CD4-positive, alpha-beta T cell (primary cell): ENCODE measurements at regions not wholly inside any gene's neighbourhood (a gene's known extent, or its start where the extent isn't known, plus 50 kb on each side); places are given as distances from the start of the nearest gene placed in this dataset.

ENCODE experiments used
- ATAC-seq: fragments of 200-7000 bp; cut with Tn5 transposase; one replicate; pipeline ENCODE4 v1.10.0; 2022; ENCODE audit warnings: mild to moderate bottlenecking; ENCODE audit not compliant: poor library complexity
- CTCF ChIA-PET: fragments of 350-600 bp; sonication (Branson Sonifier 250); formaldehyde crosslinking; loops from one replicate; lab custom pipeline; 2021; ENCODE audit warnings: antibody characterized with exemption, inconsistent platforms; lab: Charles Lee
- POLR2A ChIA-PET: fragments of 350-600 bp; sonication (Branson Sonifier 250); formaldehyde crosslinking; loops from one replicate; lab custom pipeline; 2021; ENCODE audit warnings: antibody characterized with exemption, inconsistent platforms; lab: Charles Lee
- DNase-seq, 14 experiments: peaks; one replicate each; pipeline ENCODE4 v3.0.0-alpha.2; 2013 to 2020; ENCODE audit warnings: mixed read lengths in 2 of 14
- H3K27ac ChIP-seq, 2 donors: one replicate each; pipeline versions ENCODE4 v1.5.1 to v1.7.0; 2013; ENCODE audit warnings: low read length in 2 of 2, low read depth in 1 of 2, mild to moderate bottlenecking in 1 of 2
- H3K27me3 ChIP-seq, 2 experiments: 1 replicate in 1 of 2; 2 replicates in 1 of 2; pipeline versions ENCODE4 v1.6.1 to v1.7.0; 2013; ENCODE audit warnings: low read length in 2 of 2, control low read depth in 1 of 2, mild to moderate bottlenecking in 1 of 2, moderate library complexity in 1 of 2; ENCODE audit not compliant: insufficient read depth in 2 of 2, control insufficient read depth in 1 of 2
- H3K36me3 ChIP-seq: one replicate; pipeline ENCODE4 v1.6.1; 2013; ENCODE audit warnings: low read length, control low read depth; ENCODE audit not compliant: insufficient read depth
- H3K4me1 ChIP-seq: one replicate; pipeline ENCODE4 v1.6.1; 2013; ENCODE audit warnings: low read length, control low read depth; ENCODE audit not compliant: insufficient read depth
- H3K4me3 ChIP-seq: one replicate; pipeline ENCODE4 v1.5.1; 2013; ENCODE audit warnings: mild to moderate bottlenecking, low read length, moderate library complexity
- H3K9me3 ChIP-seq, 2 experiments: 1 replicate in 1 of 2; 2 replicates in 1 of 2; pipeline versions ENCODE4 v1.6.1 to v1.7.0; 2013; ENCODE audit warnings: low read length in 2 of 2, mild to moderate bottlenecking in 2 of 2, control low read depth in 1 of 2, moderate library complexity in 1 of 2; ENCODE audit not compliant: control insufficient read depth in 1 of 2, insufficient read depth in 1 of 2
- H3K27ac Mint-ChIP-seq: one replicate; pipeline ENCODE4 v1.8.0; 2020; ENCODE audit warnings: mixed read lengths
- H3K27me3 Mint-ChIP-seq: one replicate; pipeline ENCODE4 v1.8.0; 2021; ENCODE audit warnings: mixed read lengths
- H3K36me3 Mint-ChIP-seq: one replicate; pipeline ENCODE4 v1.8.0; 2021; ENCODE audit warnings: low read depth, mixed read lengths
- H3K4me1 Mint-ChIP-seq: one replicate; pipeline ENCODE4 v1.8.0; 2021; ENCODE audit warnings: low read depth, mixed read lengths
- H3K4me3 Mint-ChIP-seq: one replicate; pipeline ENCODE4 v1.8.0; 2020; ENCODE audit warnings: mild to moderate bottlenecking, mixed read lengths
- H3K9me3 Mint-ChIP-seq: one replicate; pipeline ENCODE4 v1.8.0; 2020; ENCODE audit warnings: mixed read lengths
- CTCF ChIP-seq: fragments of 200-600 bp; IDR thresholded peaks from one replicate; pipeline ENCODE4 v1.8.0; 2022; ENCODE audit warnings: antibody characterized with exemption, mild to moderate bottlenecking
- intact Hi-C, 2 experiments: fragments of 100-400 bp; cut with DNase I in 1 of 2; cut with micrococcal nuclease in 1 of 2; formaldehyde crosslinking; loops; one replicate each; pipeline versions ENCODE4 v1.15.1 to v1.9.0; 2023 to 2025; cut with DNase I, micrococcal nuclease

GRCh38 chr7:123346766-123347165 is 147.0 kb upstream of the SLC13A1 start:
- intact Hi-C loops, result no loop called here
- no peak overlapping the region for H3K4me3 Mint-ChIP-seq
- Histone ChIP-seq H3K4me3 (no peak overlapping the region), H3K4me1 (no peaks in the 10 kb centered on the region), H3K36me3 (no peaks in the 10 kb centered on the region), H3K9me3 (no peaks in the 10 kb centered on the region), H3K27ac (no peak overlapping the region), H3K27me3 (no peaks in the 10 kb centered on the region)
- TF ChIP-seq CTCF, result no peak
- DNase-seq, result no peak
- POLR2A ChIA-PET, result no interaction called here
- CTCF ChIA-PET, result no interaction called here
- H3K9me3 Mint-ChIP-seq, result no peaks in the 10 kb centered on the region
- no peaks in the 10 kb centered on the region for H3K36me3 Mint-ChIP-seq
- H3K4me1 Mint-ChIP-seq, result no peaks in the 10 kb centered on the region
- no peak for ATAC-seq
- no peaks in the 10 kb centered on the region for H3K27me3 Mint-ChIP-seq
- H3K27ac Mint-ChIP-seq, result no peak overlapping the region

GRCh38 chr7:123343611-123344010 is 143.8 kb upstream of the SLC13A1 start:
- Histone ChIP-seq H3K36me3 (no peaks in the 10 kb centered on the region), H3K9me3 (no peaks in the 10 kb centered on the region), H3K4me3 (no peak overlapping the region), H3K27ac (no peak overlapping the region), H3K4me1 (no peaks in the 10 kb centered on the region), H3K27me3 (no peaks in the 10 kb centered on the region)
- no peak for ATAC-seq
- ChIA-PET CTCF (no interaction called here), POLR2A (no interaction called here)
- no peak for DNase-seq
- intact Hi-C loops, result no loop called here
- H3K27ac Mint-ChIP-seq, result no peak overlapping the region
- TF ChIP-seq CTCF, result no peak
- H3K4me1 Mint-ChIP-seq, result no peaks in the 10 kb centered on the region
- H3K36me3 Mint-ChIP-seq, result no peaks in the 10 kb centered on the region
- no peaks in the 10 kb centered on the region for H3K27me3 Mint-ChIP-seq
- H3K9me3 Mint-ChIP-seq, result peaks cover 3% of the 10 kb centered on the region
- H3K4me3 Mint-ChIP-seq, result no peak overlapping the region

- no peak for TF ChIP-seq CTCF
- no peaks in the 10 kb centered on the region for H3K9me3 ChIP-seq
- no peaks in the 10 kb centered on the region for H3K4me1 ChIP-seq
- H3K27me3 ChIP-seq, result no peaks in the 10 kb centered on the region
- H3K4me3 ChIP-seq, result no peak overlapping the region
- DNase-seq, result no peak
- no peaks in the 10 kb centered on the region for H3K36me3 ChIP-seq
- Mint-ChIP-seq H3K27ac (no peak overlapping the region), H3K27me3 (no peaks in the 10 kb centered on the region), H3K4me1 (no peaks in the 10 kb centered on the region), H3K4me3 (no peak overlapping the region), H3K9me3 (peaks cover 3% of the 10 kb centered on the region), H3K36me3 (no peaks in the 10 kb centered on the region)
- ATAC-seq, result no peak
- H3K27ac ChIP-seq, result no peak overlapping the region
- ChIA-PET CTCF (no interaction called here), POLR2A (no interaction called here)
- intact Hi-C loops, result no loop called here
These were observed 141.3 kb upstream of the SLC13A1 start for GRCh38 chr7:123341102-123341501.
